ENCODE measurements at regions not wholly inside any gene's neighbourhood (a gene's known extent, or its start where the extent isn't known, plus 50 kb on each side); places are given as distances from the start of the nearest gene placed in this dataset.
"Not testable (repeated sequence)": the region's sequence is repeated elsewhere in the genome, so short reads cannot be mapped to it uniquely, and the experiment has no call there.

- no peaks in the 10 kb centered on the region for H3K27me3 Mint-ChIP-seq
- peaks cover 56% of the 10 kb centered on the region for H3K36me3 ChIP-seq (ENCODE audit: insufficient read depth, low read length)
- DNase-seq (no peak), ATAC-seq (ENCODE audit: poor library complexity) (no peak)
- H3K4me3 ChIP-seq (ENCODE audit: low read length), result no peak overlapping the region
- no peaks in the 10 kb centered on the region for H3K4me1 Mint-ChIP-seq (ENCODE audit: low read depth)
- H3K4me1 ChIP-seq (ENCODE audit: insufficient read depth, low read length), result no peaks in the 10 kb centered on the region
- H3K27ac Mint-ChIP-seq, result no peak overlapping the region
- ChIA-PET POLR2A (no interaction called here), CTCF (no interaction called here)
- TF ChIP-seq CTCF (IDR thresholded peaks at IDR 0.05), result no peak
- no peaks in the 10 kb centered on the region for H3K27me3 ChIP-seq (ENCODE audit: control insufficient read depth in 1 of 2, insufficient read depth in 2 of 2, low read length in 2 of 2)
- H3K27ac ChIP-seq (ENCODE audit: low read depth in 1 of 2, low read length in 2 of 2), result no peak overlapping the region
- peaks cover 75% of the 10 kb centered on the region for H3K36me3 Mint-ChIP-seq (ENCODE audit: low read depth)
- no peak overlapping the region for H3K4me3 Mint-ChIP-seq
- intact Hi-C loops (cut with DNase I, micrococcal nuclease), result no loop called here
- H3K9me3 Mint-ChIP-seq, result no peaks in the 10 kb centered on the region
- no peaks in the 10 kb centered on the region for H3K9me3 ChIP-seq (ENCODE audit: control insufficient read depth in 1 of 2, insufficient read depth in 1 of 2, low read length in 2 of 2)
These were observed 501.7 kb downstream of the UTRN start for GRCh38 chr6:144786825-144787224.

GRCh38 chr6:144793744-144794143 lies 508.6 kb downstream of the UTRN start:
- H3K4me1 ChIP-seq (ENCODE audit: insufficient read depth, low read length), result no peaks in the 10 kb centered on the region
- Mint-ChIP-seq H3K4me3 (no peak overlapping the region), H3K27me3 (no peaks in the 10 kb centered on the region), H3K9me3 (peaks cover 9% of the 10 kb centered on the region), H3K36me3 (ENCODE audit: low read depth) (peaks cover 95% of the 10 kb centered on the region), H3K4me1 (ENCODE audit: low read depth) (no peaks in the 10 kb centered on the region), H3K27ac (no peak overlapping the region)
- intact Hi-C loops (cut with DNase I, micrococcal nuclease), result no loop called here
- no peak for DNase-seq
- no peaks in the 10 kb centered on the region for H3K27me3 ChIP-seq (ENCODE audit: control insufficient read depth in 1 of 2, insufficient read depth in 2 of 2, low read length in 2 of 2)
- H3K27ac ChIP-seq (ENCODE audit: low read depth in 1 of 2, low read length in 2 of 2), result no peak overlapping the region
- ChIA-PET POLR2A (no interaction called here), CTCF (interaction anchor here (0.7 to 1.0 kb wide), 2 partner anchors 15 to 43 kb away, joined by 3 to 4 read pairs; no protein-coding TSS in a partner anchor)
- no peak for ATAC-seq (ENCODE audit: poor library complexity)
- no peak overlapping the region for H3K4me3 ChIP-seq (ENCODE audit: low read length)
- TF ChIP-seq CTCF (IDR thresholded peaks at IDR 0.05), result no peak
- H3K36me3 ChIP-seq (ENCODE audit: insufficient read depth, low read length), result peaks cover 73% of the 10 kb centered on the region
- peaks cover 0 to 7% of the 10 kb centered on the region in 2 experiments for H3K9me3 ChIP-seq (ENCODE audit: control insufficient read depth in 1 of 2, insufficient read depth in 1 of 2, low read length in 2 of 2)

GRCh38 chr6:144795022-144795421 lies 509.9 kb downstream of the UTRN start:
- H3K9me3 ChIP-seq (ENCODE audit: control insufficient read depth in 1 of 2, insufficient read depth in 1 of 2, low read length in 2 of 2); H3K4me3 Mint-ChIP-seq; DNase-seq; POLR2A ChIA-PET; ATAC-seq (ENCODE audit: poor library complexity); CTCF ChIA-PET; H3K27me3 Mint-ChIP-seq; H3K4me1 Mint-ChIP-seq (ENCODE audit: low read depth); H3K27ac ChIP-seq (ENCODE audit: low read depth in 1 of 2, low read length in 2 of 2); H3K9me3 Mint-ChIP-seq; H3K27me3 ChIP-seq (ENCODE audit: control insufficient read depth in 1 of 2, insufficient read depth in 2 of 2, low read length in 2 of 2); intact Hi-C loops (cut with DNase I, micrococcal nuclease); H3K4me1 ChIP-seq (ENCODE audit: insufficient read depth, low read length); H3K4me3 ChIP-seq (ENCODE audit: low read length); H3K27ac Mint-ChIP-seq: not testable (repeated sequence)
- peaks cover 72% of the 10 kb centered on the region for H3K36me3 ChIP-seq (ENCODE audit: insufficient read depth, low read length)
- H3K36me3 Mint-ChIP-seq (ENCODE audit: low read depth), result peaks cover 95% of the 10 kb centered on the region

GRCh38 chr6:144796070-144796469 lies 510.9 kb downstream of the UTRN start:
- Histone ChIP-seq H3K27ac (ENCODE audit: low read depth in 1 of 2, low read length in 2 of 2) (no peak overlapping the region), H3K27me3 (ENCODE audit: control insufficient read depth in 1 of 2, insufficient read depth in 2 of 2, low read length in 2 of 2) (no peaks in the 10 kb centered on the region), H3K4me3 (ENCODE audit: low read length) (no peak overlapping the region), H3K36me3 (ENCODE audit: insufficient read depth, low read length) (peaks cover 69% of the 10 kb centered on the region), H3K9me3 (ENCODE audit: control insufficient read depth in 1 of 2, insufficient read depth in 1 of 2, low read length in 2 of 2) (peaks cover 0 to 7% of the 10 kb centered on the region in 2 experiments), H3K4me1 (ENCODE audit: insufficient read depth, low read length) (no peaks in the 10 kb centered on the region)
- ATAC-seq (ENCODE audit: poor library complexity) (no peak), DNase-seq (no peak)
- POLR2A ChIA-PET, result no interaction called here
- H3K9me3 Mint-ChIP-seq, result peaks cover 9% of the 10 kb centered on the region
- no peak overlapping the region for H3K4me3 Mint-ChIP-seq
- H3K36me3 Mint-ChIP-seq (ENCODE audit: low read depth), result peaks cover 93% of the 10 kb centered on the region
- no peaks in the 10 kb centered on the region for H3K27me3 Mint-ChIP-seq
- H3K27ac Mint-ChIP-seq, result no peak overlapping the region
- intact Hi-C loops (cut with DNase I, micrococcal nuclease), result no loop called here
- no peak for TF ChIP-seq CTCF (IDR thresholded peaks at IDR 0.05)
- CTCF ChIA-PET, result no interaction called here
- no peaks in the 10 kb centered on the region for H3K4me1 Mint-ChIP-seq (ENCODE audit: low read depth)

Data from CD4-positive, alpha-beta T cell (primary cell).